ENCODE measurements at regions not wholly inside any gene's neighbourhood (a gene's known extent, or its start where the extent isn't known, plus 50 kb on each side); places are given as distances from the start of the nearest gene placed in this dataset.

GRCh38 chrX:460116-460515 is 73.4 kb upstream of the PPP2R3B start (continued):
- TF ChIP-seq SP4 (IDR thresholded peaks at IDR 0.05; ENCODE audit: low read length), result no peak
- no peak for TF ChIP-seq SRF (IDR thresholded peaks at IDR 0.05; ENCODE audit: low read depth, low read length)
- no peak for TF ChIP-seq GTF2F1 (IDR thresholded peaks at IDR 0.05; ENCODE audit: borderline replicate concordance, low read depth, low read length)
- no peak for TF ChIP-seq TCF12 (IDR thresholded peaks at IDR 0.05; ENCODE audit: low read depth, low read length)
- no peak for TF ChIP-seq TAF7 (optimal IDR thresholded peaks at IDR 0.05; ENCODE audit: borderline replicate concordance, low read depth, low read length)
- no peak for TF ChIP-seq NRF1 (IDR thresholded peaks at IDR 0.05; ENCODE audit: low read depth, low read length)
- TF ChIP-seq JUND (IDR thresholded peaks at IDR 0.05; ENCODE audit: low read length), result no peak
